CD4-positive, alpha-beta T cell treated with Interleukin-10 for 1 hour (primary cell): ENCODE measurements at regions not wholly inside any gene's neighbourhood (a gene's known extent, or its start where the extent isn't known, plus 50 kb on each side); places are given as distances from the start of the nearest gene placed in this dataset.
"Not testable (repeated sequence)": the region's sequence is repeated elsewhere in the genome, so short reads cannot be mapped to it uniquely, and the experiment has no call there.

Experiments used
- DNase-seq: peaks from one replicate; pipeline ENCODE4 v3.0.0-alpha.2; 2020

DNA sequence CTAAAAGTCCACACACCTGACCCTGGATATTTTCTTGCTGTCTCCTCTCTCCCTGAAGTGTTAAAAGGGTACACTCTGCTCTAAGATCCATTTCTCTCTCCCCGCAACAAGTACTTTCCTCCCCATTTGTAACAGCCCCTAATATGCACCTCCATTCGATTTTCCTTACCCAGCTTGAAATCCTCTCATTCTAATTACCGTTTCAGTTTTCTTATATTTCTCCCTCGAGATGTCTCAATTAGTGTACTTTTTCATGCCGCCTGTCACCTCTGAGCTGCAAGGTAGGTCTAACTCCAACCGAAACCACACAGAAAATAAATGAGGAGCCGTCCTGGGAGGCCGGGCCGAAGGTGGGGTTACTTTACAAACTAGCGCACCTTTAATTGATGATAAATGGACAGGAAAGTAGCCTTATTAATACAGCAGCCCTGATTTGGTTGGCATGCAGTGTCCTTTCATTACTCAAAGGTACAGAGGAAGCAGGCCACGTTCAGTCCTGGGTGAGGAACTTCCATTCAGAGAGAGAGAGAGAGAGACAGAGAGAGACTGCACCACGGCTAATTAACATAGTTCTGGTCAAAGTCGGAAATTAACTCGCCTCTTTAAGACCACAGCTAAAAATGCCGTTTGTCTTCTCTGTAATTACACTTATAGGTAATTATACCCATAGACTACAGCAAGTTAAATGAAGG is 319.9 kb downstream of the ARRDC4 start:
- DNase-seq: no peak

DNA sequence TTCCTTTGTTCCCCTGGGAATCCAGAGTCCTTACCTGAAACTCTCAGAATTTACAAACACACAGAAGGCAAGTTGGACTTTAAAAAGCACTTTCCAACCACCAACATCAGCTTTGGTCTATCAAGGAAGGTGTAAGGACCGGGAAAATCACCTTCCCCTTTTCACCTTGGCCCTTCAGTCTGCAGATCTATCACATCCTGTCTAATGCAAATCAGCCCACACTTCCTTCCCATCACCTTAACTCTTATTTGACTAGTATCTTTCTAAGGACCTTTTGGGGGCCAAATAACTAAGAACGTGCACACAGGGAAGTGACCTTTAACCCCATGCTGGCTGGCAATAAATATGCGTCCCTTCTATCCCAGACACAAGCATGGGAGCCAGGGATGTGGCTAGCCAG is 320.6 kb downstream of the ARRDC4 start:
- no peak for DNase-seq

DNA sequence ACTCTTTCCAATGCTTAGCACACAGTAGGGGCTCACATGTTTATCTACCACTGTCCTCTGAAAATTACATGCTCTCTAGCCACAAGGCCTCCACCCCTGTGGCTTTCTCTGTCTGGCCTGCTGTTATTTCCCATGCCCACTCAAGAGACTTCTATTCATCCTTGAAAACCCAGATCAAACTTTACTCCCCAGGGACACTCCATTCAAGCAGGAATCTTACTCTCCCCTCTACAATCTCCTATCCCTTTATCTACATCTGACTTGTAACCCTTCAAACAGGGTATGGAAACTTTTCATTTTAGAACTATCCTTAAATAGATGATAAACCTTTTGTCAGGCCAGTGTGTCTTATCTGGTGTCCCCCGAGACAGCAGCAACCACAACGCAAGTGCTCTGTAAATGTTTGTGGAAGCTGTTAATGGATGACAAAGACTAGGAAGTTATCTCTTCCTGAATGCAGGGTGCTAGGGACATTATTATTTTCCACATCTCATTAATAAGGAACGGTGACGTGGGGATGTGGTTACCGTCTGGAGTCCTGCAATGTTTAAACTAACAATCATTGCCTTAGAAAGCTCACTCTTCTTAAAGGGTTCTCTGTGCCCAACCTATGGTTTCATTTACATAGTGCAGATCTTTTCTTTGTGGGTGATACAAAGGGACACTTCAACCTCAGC is 322.3 kb downstream of the ARRDC4 start:
- DNase-seq: no peak

DNA sequence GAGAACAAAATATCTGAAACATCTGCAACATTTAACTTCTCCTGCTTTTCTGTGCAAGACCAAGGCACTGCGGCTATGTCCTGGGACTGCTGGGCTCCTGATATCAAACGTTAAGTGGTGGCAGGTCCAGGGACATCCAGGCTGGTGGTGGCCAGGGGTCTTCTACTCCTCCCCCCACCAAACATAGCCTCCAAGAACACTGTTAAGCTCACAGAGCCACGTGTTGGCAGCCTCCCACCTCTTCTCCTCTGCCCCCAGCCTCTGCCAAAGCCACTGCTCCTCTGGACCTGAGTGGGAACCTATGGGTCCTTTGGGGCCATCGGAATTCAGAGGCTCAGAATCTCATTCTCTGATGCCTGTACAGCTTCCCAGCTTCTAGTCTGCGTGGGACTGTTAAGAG is 325.7 kb downstream of the ARRDC4 start:
- DNase-seq: no peak

DNA sequence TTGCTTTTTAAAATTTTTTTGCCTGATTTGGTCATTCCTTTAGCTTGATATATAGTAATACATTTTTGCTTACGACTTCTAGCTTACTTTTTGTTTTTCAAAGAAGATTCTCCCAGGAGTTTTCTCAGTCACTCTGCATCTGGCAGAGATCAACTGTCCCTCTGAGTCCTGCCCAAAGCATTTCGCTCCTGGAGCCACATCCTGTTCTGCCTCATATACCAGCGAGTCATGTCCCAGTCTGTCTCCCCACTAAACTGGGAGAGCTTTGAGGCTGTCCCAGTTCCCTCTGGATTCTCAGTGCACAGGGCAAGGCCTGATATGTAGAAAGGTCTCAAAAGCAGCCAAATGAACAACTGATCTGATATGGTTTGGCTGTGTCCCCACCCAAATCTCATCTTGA is 326.3 kb downstream of the ARRDC4 start:
- no peak for DNase-seq

DNA sequence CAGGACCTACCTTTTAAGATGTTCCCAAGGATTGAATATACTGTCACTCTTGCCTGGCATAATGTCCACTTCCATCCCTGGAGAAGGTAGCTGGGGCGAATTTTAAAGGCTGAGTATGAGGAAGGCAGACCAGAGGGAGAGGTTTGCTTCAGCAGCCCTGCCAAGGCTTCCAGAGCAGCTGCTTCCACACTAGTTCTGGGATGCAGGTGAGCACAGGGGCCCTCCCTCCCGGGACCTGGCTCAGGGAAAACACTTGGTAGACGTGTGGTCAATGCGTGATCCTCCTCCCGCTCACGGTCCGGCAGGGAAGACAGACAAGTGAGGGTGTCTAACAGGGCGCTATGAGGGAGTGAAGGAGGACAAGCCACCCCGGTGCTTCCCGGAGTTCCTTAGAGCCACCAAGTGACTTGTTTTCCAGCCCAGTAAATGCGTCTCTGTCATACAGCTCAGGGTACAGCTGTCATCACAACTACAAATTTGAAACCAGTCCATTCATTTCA is 327.6 kb downstream of the ARRDC4 start:
- no peak for DNase-seq

DNA sequence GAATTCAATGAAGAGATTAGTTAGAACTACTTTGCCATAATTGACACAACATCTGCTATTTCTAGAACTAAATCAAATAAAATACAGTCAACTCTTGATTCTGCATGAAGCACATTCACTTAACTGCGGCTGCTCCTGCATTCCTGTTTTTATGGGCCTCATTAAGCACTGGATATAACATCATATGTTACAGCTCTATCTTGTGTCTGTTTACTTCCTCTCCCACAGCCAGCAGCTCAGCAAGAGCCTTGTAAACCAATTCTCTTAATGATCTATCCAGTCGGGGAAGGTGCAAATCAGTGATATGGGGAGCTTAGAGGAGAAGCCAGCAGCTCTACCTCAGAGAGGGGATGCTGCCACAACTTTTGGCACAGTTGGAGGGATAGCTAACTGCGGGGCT is 329.2 kb downstream of the ARRDC4 start:
- no peak for DNase-seq

DNA sequence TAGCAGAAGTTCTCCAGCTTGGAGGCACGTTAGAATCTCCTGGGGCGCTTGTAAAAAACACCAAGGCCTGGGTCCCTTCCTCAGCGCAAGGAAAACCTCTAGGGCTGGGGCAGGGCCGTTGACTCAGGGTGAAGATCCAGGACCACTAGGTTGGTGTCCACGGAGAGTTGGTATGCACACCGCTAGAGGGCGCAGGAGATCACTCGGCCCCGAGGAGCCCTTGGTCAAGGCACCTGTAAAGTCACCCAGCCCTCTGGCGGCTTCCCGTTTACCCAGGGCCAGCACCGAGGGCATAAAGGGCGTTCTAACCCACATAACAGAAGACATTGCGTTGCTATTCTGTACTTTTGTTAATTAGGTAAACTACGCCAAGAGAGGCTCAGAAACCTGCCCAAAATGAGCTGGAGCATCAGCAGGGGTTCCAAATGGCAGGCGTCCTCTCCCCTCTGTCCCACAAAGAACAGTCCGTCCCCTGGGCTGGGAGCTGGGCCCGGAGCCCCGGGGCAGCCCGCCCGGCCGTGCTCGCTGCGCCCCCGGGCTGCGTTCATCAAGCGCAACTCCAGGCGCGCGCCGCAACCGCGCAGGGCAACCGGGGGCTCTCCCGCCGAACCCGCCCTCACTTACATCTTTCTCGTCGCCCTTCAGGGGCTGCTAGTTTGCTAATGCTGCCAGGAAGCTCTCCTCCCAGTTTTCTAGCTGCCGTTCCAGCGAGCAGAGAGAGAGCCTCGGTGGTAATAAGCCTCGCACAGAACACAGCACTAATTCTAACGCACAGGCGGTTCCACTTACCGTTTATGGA is 332.1 kb downstream of the ARRDC4 start:
- no peak for DNase-seq

DNA sequence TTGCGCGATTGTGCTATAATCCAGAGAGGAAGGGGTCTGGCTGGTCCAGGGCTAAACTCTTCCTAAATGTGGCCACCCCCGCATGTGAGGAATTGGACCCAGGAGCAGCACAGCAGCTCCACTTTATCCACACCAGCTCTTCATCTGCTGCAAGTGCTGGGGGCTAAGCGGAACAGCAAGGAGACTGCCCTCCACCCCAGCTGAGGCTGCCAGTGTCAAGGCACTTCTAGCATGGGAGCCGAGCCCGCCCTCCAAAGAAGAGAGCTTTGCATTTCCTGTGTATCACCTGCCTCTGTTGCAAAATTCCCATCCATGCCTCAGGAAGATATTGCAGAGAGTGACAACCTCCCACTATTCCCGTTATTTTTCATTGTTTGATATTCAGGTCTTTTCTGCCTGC is 333.6 kb downstream of the ARRDC4 start:
- no peak for DNase-seq

DNA sequence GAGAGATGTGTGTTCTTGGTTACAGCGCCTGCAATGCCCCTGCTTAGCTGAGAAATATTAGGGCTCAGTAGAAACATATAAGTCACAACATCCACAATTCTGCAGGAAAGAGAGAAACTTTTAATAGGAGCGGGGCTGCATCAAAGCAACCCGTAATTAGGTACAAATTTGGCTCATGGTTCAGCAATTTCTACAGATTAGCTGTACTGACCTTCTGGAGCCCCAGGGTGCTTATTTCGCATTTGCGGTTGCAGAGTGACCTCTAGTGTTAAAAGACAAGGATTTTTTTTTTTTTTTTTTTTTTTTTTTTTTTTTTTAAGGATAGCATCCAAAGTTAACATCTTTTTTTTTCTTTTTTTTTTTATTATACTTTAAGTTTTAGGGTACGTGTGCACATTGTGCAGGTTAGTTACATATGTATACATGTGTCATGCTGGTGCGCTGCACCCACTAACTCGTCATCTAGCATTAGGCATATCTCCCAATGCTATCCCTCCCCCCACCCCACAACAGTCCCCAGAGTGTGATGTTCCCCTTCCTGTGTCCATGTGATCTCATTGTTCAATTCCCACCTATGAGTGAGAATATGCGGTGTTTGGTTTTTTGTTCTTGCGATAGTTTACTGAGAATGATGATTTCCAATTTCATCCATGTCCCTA is 334.7 kb downstream of the ARRDC4 start:
- DNase-seq: not testable (repeated sequence)

DNA sequence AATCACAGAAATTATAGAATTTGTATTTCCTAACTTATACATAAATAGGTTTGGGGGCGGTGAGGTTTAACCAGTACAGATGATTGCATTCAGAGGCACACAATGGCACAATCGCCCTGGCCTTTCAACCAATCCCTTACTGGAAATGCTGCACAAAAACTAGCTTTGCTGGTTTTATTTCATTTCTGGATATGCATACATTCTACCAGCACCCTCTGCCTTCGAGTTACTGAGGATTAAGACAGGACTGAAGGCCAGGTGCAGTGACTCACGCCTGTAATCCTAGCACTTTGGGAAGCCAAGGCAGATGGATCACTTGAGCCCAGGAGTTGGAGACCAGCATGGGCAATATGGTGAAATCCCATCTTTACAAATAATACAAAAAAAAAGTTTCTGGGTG is 336.1 kb downstream of the ARRDC4 start:
- no peak for DNase-seq

DNA sequence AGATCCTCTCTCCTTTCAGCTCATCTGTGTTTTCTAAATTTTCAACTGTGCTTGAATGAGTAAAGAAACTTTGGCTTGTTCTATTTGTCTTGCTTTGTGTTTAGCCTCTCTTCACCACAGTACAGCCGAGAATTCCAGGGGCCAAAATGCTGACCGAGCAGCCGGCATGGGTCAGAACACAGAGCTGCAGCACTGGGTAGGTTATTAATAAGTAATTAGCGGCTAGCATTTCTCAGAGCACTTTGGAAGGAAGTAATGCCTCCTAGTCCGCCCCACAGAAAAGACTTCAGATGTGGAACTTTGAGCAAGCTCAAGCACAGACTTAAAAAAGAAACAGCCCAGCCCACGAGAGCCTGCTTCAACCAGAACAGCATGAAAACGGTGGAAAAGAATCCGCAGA is 343.9 kb downstream of the ARRDC4 start:
- DNase-seq: no peak

DNA sequence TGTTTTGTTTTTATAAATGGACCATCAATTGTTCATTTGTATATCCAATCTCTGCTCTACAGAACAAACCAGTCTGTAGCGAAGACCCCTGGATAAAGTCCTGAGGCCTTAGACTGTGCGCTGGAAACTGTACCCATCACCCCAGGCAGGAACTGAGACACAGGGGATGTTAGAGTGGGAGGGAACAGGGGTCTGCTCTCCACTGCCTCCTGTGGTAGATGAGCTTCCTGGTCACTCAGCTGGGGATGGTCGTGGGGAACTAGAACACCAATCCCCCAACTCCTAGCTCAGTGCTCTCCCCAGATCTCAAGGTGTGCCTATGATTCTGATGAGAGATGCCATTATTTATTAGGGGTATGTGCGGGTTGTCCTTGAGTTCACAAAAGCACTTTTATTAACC is 340.2 kb upstream of the IGF1R start:
- no peak for DNase-seq

DNA sequence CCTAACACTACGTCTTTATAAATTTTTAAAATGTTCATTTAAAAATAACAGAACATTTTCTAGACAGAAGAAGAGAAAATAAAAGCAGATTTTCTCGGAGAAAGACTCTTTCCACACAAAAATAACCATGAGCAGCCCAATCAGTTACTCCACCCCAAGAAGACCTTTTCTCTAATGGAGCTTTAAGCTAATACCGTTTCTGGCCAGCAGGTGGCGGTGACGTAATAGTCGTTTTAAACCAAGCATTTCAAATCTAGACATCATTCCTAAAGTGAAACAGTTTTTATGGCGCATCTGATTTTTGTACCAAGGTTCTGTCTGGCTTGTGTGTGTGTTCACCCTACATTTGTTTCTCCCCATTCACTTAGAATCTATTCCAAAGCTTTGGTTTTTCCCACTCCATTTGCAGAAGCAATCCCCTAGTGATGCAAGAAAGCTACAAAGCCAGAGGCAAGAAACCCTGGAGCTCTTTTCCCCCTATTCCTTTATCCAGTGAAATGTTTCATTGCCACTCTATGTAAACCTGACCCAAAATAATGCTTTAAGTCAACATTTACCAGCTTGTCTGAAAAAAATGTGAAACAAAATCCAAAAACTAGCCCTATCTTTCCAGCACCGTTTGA is 336.7 kb upstream of the IGF1R start:
- DNase-seq: peak; percentile 59

DNA sequence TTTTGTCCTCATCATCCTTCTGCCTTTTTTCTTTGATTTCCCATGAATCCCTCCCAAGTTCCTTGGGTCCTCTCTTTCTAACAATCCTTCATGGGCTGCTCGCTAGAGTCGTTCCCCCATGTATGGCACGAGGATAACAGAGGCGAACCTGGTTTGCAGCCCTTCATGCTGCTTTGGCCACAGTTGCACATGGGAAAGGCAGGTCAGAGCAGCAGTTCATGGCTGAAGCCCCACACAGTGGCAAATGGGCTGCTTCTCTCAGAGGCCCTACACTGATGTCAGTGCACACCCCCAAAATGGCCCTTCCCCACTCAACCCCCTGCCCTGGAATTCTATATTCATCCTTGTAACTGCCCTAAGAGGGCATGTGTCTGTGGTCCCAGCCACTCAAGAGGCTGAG is 335.4 kb upstream of the IGF1R start:
- no peak for DNase-seq

DNA sequence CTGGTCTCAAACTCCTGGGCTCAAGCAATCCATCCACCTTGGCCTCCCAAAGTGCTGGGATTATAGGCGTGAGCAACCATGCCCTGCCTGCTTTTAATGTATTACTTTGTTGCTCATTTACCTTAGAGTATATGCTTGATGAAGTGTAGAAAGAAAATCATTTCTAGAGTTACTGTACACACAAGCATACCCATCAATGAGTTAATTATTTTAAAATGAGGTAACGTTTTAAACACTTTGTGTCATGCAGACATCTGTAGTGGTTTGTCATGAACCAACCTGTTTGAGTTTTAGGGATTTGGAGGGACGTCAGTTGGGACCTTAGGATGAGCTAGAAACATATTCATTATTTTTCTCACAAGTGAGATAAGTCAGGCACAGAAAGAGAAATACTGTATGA is 332.4 kb upstream of the IGF1R start:
- DNase-seq: no peak

DNA sequence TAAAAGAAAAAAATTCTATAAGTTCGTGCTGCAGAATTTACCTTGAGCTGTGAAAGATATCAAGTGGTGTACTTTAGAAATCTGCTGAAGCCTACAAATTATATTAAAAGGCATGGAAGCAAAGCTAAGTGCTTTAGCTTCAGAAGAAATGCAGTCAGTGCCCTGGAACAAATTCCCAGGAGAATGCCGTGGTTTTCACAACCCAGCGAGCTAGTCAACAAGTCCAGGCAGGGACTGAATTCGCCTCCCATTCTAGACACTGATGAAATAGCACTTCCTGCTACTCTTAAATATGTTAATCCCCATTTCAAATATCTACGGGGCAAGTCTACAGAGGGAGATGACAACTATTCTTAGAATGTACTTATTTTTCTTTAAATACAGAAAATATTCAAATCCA is 326.4 kb upstream of the IGF1R start:
- no peak for DNase-seq

DNA sequence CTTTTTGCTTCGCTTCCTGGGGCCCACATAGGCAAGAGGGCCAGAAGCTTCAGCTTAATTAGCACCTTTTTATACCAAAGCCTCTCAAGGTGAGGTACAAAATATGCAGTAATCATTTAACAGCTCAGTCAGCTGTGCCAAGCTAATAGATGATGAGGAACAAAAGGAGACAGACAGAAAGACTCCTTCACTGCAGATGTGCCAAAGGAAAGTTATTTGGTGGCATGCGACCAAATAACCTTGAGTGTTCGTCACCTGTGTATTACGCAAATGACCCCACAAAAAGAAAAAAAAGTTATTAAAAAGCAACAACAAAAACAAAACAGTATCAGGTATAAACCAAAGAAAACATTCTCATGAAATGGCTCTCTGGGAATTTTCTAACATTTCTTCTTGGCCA is 325.8 kb upstream of the IGF1R start:
- DNase-seq: no peak

DNA sequence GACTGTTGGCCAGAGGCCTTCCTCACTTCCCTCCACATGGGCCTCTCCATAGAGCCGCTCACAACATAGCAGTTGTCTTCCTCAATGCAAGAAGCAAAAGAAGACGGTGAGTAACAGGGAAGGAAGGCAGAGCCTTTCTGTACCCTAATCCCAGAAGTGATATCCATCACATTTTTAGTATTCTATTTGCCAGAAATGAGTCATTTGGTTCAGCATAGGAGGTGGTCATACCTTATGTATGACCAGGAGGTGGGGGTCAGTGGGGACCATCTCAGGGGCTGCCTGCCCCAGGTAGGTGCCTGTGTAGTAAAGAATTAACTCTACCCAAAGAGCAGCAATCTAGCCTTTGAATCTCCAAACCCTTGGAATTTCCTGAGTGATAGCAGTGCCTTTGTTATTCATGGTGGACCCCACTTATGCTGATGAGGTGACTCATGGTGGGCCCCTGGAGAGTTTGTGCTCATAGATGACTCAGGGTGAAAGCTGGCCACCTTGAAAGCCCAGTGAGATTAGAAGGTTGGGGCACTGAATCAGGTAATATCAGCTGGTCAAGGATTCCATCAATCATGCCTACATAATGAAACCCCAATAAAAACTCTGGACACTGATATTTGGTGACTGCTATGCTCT is 323.9 kb upstream of the IGF1R start:
- DNase-seq: no peak

DNA sequence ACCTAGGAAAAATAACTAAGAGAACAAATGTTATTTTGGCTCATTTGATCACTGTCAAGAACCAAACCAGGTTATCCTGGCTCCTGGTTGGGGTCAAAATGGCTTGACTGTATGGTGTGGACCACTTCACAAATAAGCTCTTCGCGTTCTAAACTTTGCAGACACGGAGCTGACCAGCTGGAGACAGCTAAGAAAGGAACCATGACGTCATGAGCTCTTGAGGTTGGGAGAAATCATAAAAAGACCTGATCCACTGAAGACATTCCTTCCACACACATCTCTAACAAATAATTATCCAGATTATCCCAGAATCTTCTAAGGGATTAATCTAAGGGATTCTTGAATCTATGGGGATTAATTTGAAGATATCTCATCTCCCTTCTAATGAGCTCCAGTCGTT is 321.5 kb upstream of the IGF1R start:
- DNase-seq: no peak

DNA sequence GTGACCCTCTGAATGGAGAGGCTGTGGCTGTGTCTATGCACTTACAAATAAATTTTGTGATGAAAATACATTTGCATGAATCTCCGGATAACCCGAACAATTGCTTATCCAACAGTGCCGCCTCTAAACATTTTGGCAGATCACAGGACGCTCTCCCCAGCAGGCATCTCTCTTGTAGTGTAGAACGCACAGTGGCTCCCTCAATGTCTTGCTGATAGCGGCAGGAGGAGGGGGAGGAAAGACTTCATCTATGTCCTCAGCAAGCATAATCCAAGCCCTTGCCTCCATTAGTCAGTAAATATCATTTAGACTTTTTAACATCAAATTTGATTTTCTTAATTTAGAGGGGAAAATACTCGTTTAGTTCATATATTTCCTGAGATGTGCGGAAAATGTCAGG is 318.1 kb upstream of the IGF1R start:
- DNase-seq: no peak

DNA sequence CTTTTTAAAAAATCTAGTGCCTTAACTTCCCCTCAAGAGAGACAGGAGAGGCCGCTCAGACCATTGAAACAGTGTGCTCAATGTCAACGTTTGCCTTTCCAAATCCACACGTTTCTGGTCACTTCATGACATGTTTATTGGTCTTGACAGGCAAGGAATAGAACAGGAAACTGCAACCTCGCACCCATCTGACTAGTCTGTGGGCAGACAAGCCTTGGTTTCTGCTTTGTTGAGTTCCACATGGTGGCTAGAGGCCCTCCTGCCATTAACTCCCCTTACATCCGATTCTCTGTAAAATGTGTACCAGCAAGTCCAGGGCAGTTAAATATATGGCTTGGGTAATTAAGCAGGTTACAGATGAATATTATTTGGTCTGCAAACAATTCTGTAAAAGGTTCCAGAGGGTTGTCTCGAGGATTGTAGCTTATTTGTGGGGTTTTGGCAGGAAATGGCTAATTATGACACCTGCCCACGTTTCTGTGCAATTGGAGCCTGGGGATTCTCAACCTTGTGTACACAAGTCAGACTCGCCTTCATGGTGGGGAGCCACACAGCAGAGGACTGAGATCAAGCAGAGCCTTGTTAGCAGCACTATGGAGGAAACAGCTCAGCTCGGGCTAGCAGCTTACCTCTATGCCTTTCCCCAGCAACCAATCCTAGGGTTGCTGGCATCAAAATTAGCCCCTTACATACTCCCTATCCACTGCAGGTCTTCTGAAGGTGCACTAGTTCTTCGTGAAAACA is 317.5 kb upstream of the IGF1R start:
- no peak for DNase-seq
